Limb (tissue), 2 donors: ENCODE measurements at regions not wholly inside any gene's neighbourhood (a gene's known extent, or its start where the extent isn't known, plus 50 kb on each side); places are given as distances from the start of the nearest gene placed in this dataset.
"Not testable (repeated sequence)": the region's sequence is repeated elsewhere in the genome, so short reads cannot be mapped to it uniquely, and the experiment has no call there.

Experiments used
- DNase-seq, 2 donors: peaks; one replicate each; pipeline ENCODE4 v3.0.0-alpha.2; 2016; ENCODE audit errors: extremely low spot score in 2 of 2

DNA sequence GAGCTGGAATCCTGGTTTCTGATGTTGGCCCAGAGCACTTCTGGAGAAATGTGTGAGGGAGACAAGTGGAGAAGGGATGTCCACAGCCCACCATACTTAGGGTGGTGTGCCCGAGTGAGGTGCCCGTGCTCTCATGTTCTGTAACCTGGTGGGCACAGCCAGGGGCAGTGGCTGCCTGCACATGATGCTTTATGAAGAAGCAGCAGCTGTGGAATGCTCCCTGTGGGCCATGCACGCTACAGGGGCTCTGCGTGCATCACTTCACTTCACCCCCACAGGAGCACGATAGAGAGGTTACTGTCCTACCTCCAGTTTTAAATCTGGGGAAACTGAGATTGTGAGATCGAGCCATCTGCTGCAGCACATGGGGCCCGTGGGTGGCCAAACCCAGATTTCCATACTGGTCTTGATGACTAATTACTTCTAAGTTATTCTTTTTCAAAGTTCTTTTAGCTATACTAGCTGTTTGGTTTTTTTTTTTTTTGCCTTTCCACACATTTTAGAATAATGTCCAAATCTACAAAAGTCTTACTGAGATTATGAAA is 441.6 kb downstream of the GADD45G start:
- DNase-seq, result no peak

DNA sequence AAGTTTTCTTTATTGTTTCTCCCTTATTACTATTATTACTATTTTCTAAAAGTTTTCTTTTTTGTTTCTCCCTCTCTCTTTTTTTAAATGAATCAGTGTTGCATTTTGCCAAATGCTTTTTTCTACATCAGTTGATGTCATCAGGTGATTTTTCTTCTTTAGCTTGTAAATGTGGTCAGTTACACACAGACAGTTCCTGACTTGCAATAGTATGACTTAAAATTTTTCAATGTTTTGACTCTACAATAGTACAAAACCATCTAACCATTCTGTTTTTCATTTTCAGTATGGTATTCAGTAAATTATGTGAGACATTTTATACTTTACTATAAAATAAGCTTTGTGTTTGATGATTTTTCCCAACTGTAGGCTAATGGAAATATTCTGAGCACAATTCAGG is 443.0 kb downstream of the GADD45G start:
- no peak for DNase-seq

DNA sequence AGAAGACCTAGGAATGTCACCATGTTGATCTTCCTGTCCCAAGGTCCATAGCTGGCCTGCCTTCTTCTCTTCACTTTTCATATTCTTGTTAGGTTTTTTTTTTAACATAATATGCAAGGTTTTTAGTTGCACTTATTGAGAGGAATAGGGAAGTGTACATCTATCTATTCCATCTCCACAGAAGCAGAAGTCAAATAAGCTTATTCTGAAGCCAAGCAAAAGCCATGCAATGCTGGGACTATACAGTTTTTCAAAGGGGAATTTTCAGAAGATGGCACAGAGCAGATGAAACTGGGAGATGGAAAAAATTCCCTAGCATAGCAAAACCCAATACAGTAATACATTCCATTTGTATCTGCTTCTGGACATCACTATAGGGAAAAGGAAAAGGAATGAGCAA is 447.6 kb downstream of the GADD45G start:
- no peak for DNase-seq

DNA sequence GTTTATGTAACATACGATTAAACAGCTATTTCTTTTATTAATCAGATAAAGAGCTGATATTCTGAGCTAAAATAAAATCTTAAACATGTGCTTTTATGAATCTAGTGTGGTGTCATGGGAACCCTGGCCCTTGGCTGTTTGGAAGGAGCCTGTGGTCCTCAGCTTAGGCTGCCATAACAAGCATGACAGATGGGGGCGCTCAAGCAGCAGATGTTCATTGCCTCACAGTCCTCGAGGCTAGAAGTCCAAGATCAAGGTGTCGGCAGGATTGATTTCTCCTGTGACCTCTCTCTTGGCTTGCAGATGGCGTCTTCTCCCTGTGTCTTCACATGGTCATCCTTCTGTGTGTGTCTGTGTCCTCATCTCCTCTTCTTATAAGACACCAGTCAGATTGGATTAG is 448.2 kb downstream of the GADD45G start:
- no peak for DNase-seq

DNA sequence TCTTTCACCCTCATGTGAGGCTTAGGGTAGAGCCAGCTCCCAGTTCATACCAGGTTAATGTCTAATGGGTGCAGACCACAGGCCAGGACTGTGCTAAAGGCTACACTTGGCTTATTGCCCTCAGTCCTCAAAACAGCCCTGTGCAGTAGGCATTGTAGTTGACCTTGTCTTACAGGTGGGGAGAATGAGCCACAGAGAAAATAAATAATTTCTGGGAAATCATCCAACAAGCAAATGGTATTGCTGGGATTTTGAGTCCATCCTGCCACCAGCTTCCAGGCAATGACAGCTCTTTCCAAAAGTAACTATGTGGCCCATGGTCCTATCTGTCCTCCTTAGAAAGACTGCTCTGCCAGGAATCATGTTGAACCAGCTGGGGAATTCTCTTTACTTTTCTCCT is 450.0 kb downstream of the GADD45G start:
- DNase-seq, result no peak

DNA sequence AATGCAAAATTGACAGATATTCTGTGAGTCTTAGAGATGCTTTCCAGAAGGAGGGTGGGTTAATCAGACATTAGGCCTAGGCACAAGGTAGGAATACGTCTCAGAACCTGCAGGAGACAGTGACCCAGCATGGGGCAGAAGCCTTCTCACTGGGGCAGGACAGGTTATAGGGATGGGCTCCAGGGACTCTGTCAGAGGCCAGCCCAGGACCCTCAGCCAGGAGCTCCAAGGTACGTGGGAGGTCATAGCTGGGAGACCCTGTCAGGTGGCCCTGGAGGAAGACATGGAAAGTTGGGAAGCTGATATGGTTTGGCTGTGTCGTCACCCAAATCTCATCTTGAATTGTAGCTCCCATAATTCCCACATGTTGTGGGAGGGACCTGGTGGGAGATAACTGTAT is 450.4 kb downstream of the GADD45G start:
- DNase-seq, result no peak

DNA sequence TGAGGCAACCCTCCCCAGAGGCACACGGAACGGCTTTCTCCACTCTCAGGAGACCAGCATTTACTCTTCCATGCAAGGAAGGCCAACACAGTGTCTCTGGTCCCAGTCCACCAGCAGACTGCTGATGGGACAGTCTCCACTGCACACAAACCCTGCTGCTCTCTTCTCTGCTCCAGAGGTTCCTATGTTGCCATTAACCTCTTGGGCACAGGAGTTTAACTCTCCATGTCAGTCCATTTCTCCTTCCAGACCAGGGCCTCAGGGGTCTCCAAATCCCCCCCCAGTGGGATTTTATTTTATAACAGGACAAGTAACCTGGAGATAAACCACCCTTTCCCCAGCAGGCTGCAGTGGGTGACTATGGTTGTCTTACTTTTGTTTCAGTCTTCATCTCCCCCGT is 452.5 kb downstream of the GADD45G start:
- DNase-seq, result no peak

DNA sequence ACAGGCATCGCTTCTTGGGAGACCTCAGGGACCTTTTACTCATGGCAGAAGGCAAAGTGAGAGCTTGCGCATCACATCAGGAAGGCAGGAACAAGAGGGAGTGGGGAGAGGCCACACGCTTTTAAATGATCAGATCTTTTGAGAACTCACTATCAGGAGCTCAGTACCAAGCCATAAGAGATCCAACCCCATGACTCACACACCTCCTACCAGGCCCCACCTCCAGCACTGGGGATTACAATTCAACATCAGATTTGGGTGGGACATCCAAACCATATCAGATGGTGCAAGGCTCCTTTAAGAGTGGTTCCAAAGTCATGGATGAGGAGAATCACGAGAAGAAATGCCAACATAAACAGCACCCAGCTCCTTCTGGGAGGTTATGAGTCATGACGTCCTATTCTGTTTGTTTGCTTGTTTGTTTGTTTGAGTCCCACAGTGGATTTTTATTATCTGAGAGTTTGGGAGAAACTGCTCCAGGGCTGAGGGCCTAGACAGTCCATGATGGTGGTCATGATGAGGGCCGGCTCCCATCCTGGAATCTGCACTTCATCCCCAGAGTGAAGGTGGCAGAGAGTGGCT is 453.5 kb downstream of the GADD45G start:
- no peak for DNase-seq

DNA sequence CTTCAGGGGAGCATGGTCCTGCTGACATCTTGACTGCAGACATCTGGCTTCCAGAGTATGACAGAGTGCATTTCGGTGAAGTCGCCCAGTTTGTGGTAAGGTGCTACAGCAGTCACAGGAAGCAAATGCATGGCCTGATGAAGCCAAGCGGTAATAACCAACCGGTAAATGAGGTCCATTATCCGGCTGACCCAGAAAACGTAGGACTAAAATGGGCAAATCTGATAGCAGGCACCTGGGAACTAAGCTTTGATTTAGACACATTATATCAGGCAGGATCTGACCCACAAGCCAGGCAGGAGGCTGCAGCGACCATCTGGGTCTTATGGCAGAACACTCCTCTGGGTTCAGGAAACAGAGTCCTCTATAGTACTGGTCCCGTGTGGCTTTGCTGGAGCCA is 454.6 kb downstream of the GADD45G start:
- no peak for DNase-seq

DNA sequence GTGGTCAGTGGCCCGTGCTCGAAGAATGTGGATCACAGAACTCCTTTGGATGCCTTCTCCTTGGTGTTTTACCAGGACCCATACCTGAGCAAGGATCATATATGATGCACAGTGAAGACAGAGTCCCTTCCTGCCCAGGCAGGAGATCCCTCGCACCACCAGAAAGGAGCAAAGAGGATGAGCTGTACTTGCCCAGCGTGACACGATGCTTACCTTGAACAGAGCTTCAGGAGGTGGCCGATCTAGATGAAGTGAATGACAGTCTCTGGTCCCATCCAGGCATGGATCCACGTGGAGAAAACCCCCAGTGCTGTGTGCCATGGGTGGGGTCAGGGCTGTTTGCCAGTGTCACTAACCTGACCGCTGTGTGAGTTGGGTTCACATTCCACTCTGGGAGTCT is 455.4 kb downstream of the GADD45G start:
- no peak for DNase-seq

DNA sequence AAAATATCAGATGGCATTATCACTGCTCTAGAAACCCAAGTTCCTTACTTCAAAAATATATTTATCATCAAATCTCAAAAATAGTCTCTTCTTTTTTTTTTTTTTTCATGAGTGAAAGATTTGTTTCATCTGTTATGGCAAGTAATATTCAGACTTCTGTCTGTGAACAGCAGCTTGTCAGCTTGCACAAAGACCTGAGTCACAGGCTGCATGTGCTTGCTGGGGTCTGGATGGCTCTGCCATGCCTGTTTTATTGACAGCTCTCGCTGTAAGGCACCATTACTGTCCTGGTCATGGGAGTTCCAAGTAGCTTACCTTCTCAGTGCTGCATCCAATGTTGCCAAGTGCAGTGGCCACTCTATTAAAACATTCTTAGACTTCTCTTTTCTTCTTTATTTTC is 456.4 kb downstream of the GADD45G start:
- DNase-seq, result no peak

DNA sequence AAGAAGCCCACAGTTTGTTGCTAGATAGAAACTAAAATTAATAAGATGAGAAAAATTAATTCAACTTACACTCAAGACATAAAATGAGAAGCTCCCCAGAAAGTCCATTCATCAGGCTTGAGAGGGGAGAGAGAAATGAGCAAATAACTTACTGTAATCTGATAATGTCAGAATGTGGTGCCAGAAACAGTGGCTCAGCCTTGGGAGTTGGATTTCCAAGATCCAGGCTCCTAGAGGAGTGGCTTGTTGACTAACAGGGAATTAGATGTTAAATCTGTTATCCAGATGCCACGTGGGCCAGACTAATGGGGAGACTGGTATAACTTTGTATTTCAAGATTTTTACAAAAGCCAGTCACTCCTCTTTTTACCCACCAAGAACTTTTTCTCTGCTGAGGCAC is 458.2 kb downstream of the GADD45G start:
- DNase-seq, result no peak

DNA sequence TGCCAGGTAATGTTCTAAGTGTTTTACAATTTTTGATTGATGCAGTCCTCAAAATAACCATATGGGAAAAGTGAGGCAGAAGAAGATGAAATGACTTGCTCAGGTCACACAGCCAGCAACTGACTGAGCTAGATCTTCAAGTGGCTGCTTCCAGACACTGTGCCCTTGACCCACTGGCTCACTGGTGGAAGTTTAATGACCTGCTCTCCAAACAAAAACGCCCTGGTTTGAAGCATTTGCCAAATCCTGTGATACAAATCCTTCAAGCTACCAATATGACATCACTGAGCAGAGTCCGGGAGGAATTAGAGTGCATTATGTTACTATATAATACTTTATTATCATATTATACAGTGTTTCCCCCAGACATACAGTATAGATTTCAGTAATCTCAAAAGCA is 459.4 kb downstream of the GADD45G start:
- DNase-seq, result no peak

DNA sequence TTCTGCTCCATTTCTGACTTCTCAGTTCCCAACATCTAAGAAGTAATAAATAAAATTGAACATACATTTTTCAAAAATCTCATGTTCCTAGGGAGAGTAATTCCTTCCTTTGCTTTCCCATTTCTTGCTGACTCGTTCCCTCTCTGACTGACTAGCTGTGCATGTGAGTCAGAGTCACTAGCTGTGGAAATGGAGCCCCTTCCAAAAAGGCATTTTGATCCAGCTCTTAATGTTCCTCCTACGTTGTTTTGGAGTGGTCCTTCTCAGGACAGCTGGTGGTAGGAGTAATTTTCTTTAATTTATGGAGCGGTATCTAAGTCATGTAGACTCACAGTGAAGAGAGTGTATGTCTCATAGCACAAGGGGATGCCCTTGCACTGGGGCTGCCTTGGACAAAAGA is 460.2 kb downstream of the GADD45G start:
- no peak for DNase-seq

DNA sequence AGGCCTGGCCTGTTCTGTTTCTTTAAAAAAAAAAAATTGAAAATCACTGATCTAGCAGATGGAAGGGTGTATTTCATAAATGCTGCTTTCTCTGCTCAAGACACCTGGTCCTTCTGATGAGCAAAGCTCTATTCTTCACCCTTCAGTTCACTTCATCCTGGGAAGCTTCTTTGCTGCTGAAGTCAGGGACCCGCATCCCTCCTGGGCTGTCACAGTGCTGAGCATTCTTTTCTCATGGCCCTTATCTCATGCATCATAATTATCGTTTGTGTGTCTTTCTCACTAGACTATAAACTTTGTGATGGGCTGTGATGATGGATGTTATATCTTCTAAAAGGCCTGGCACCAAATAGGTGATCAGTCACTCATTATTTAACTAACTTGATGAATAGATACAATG is 461.0 kb downstream of the GADD45G start:
- DNase-seq, result no peak

DNA sequence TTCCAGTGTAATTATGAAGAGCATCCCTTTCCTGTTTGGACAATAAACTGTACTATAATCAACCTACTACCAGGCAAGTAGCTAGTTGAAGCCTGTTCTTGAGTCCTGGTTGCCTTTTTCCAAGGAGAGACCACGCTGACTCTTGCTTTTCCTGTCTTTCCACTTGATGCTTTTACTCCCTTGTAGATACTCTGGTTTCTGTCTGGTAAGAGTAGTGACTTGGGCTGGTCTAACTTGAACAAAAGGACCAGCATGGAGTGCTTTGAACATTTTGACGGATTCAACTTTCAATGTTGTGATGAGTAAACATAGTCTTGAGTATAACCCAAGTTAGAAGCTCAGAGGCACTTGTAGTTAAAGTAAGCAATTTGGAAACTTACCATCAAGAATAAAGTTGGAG is 464.3 kb downstream of the GADD45G start:
- DNase-seq, result no peak

DNA sequence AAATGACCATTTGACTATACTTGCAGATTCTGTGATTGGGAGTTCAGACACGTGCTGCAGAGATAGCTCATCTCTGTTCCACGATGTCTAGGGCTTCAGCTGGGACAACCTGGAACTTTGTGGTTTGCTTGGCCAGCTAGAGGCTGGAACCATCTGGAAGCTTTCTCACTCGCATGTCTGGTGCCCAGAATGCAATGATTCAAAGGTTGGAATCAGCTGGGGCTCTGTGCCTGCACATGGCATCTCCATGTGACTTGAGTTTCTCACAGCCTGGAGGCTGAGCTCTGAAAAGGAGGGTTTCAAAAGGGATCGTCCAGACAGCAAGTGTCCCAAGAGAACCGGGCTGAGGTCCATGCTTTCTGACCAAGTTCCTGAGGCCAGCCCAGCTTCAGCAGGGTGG is 465.2 kb downstream of the GADD45G start:
- DNase-seq, result no peak

DNA sequence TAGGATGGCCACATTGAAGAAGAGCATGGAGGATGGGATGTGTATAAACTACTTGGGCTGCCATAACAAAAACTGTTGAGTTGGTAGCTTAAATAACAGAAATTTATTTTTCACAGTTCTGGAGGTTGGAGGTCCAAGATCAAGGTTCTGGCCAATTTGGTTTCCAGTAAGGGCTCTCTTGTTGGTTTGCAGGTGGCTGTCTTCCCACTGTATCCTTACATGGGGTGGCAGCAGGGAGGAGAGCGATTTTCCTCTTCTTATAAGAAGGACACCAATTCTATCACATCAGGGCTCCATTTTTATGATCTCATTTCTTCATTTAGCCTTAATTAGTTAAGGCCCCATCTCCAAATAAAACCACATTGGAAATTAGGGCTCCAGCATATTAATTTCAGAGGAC is 465.7 kb downstream of the GADD45G start:
- no peak for DNase-seq

DNA sequence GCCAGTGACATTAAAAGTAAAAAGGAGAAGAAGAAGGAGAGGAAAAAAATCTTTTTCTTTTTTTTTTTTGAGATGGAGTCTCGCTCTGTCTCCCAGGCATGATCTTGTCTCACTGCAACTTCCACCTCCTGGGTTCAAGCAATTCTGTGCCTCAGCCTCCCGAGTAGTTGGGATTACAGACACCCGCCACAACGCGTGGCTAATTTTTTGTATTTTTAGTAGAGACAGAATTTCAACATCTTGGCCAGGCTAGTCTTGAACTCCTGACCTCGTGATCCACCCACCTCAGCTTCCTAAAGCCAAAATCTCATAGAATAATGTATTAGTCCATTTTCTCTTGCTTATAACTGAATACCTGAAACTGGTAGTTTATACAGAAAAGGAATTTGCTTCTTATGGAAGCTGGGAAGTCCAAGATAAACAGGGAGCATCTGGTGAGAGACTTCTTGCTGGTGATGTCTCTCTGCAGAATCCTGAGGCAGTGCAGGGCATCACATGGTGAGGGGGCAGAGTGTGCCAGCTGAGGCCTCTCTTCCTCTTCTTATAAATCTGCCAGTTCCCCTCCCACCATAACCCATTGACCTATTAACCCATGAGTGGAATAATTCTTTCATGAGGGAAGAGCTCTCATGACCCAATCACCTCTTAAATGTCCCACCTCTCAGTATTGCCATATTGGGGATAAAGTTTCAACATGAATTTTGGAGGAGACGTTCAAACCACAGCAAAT is 466.3 kb downstream of the GADD45G start:
- no peak for DNase-seq

DNA sequence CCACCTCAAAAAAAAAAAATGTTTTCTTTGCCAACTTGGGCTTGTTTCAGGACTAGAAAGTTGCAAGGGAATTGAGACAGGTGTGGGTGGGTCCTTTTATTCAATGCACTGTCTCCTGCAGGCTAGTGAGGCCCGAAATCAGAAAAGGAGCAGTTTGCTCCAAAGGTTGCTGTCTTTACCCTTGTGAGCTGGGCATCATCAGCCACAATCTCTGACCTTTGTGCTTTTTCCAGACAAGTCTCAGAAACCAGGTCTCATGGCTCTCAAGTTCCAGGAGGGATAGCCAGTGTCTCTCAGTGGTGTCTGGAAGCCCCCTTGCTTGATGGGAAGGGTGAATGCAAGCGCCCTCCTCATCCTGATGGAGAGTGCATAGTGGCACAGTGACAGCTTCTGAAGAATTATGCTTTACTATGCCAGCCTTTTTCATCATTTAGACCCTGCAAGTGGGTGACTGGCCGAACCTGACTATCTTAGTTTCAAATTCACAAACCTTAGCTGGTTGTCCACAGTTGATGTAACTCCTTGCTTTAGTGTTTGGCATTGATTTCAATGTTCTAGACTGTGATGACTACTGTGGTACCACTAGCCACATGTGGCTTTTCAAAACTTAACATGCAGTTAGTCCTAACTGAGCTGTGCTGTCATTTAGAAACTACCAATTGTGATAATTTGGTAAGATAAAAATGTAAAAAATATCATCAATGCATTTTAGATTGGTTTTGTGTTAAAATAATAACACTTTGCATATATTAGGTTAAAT is 468.6 kb downstream of the GADD45G start:
- no peak for DNase-seq

DNA sequence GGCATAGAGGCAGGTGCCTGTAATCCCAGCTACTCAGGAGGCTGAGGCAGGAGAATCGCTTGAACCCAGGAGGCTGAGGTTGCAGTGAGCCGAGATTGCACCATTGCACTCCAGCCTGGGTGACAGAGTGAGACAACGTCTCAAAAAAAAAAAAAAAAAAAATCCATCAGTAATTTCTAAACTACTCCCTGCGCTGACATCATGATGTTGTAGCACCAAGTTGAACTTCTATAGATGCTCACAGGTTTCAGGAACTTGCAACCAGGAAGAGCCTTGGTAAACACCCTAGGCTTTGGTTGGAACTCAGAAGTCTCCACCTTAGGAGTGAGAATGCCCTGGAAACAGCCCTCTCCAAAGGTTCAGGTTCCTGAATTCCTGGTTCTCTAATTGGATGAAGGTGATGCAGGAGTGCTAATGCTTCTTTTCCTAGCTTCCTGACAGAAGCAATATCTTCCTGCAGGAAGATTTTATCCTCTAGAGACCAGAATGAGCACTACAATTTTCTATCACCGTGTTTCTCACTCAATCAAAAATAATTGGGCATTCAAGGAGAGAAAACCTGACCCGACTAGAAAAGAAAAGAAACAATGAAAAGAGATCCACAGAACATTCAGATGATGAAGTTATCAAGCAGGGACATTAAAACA is 469.6 kb downstream of the GADD45G start:
- no peak for DNase-seq

DNA sequence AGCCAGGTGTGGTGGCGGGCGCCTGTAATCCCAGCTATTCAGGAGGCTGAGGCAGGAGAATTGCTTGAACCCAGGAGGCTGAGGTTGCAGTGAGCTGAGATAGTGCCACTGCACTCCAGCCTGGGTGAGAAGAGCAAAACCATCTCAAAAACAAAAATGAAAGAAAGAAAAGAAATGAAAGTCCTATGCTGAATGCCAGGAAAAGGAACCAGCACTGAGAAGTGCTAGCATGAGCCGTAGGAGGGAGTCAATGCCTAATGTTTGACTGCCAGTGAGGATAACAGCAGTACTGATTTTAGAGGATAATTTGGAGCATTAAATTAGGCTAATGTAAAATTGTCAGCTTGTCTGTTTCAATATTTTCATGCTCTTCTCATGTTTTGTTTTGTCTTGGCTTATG is 472.8 kb downstream of the GADD45G start:
- DNase-seq, result not testable (repeated sequence)
